Esophagus squamous epithelium (tissue), 5 donors: ENCODE measurements at regions not wholly inside any gene's neighbourhood (a gene's known extent, or its start where the extent isn't known, plus 50 kb on each side); places are given as distances from the start of the nearest gene placed in this dataset.
A peak's percentile ranks its signal among the peaks of the same experiment; 100 is the strongest.

Experiments
- DNase-seq: peaks from one replicate; lab custom pipeline; 2025; lab: John Stamatoyannopoulos, UW
- H3K27ac ChIP-seq, 4 donors: fragments of 200-600 bp; sonication (generic); one replicate each; pipeline ENCODE4 v1.5.1; 2016 to 2019; ENCODE audit warnings: mild to moderate bottlenecking in 1 of 4
- H3K27me3 ChIP-seq, 4 donors: fragments of 200-600 bp; sonication (generic); 1 replicate in 3 of 4; 2 replicates in 1 of 4; pipeline versions ENCODE4 v1.5.1 to v1.6.0; 2017 to 2021; ENCODE audit warnings: antibody characterized with exemption in 1 of 4
- H3K36me3 ChIP-seq, 3 donors: fragments of 200-600 bp; sonication (generic); one replicate each; pipeline ENCODE4 v1.5.1; 2016 to 2019
- H3K4me1 ChIP-seq, 3 donors: fragments of 200-600 bp; sonication (generic); one replicate each; pipeline ENCODE4 v1.5.1; 2017 to 2019
- H3K4me3 ChIP-seq, 4 donors: fragments of 200-600 bp; sonication (generic); 1 replicate in 3 of 4; 2 replicates in 1 of 4; pipeline ENCODE4 v1.5.1; 2016 to 2019; ENCODE audit warnings: mild to moderate bottlenecking in 2 of 4, moderate library complexity in 1 of 4
- H3K9me3 ChIP-seq, 3 donors: fragments of 200-600 bp; sonication (generic); one replicate each; pipeline ENCODE4 v1.5.1; 2016 to 2019
- CTCF ChIP-seq, 6 experiments: fragments of 450-650 bp in 4 of 6; fragments of 200-600 bp in 2 of 6; sonication (generic) in 2 of 6; IDR thresholded peaks; one replicate each; pipeline ENCODE4 v1.5.1; 2016 to 2019; ENCODE audit warnings: antibody characterized with exemption in 6 of 6, mild to moderate bottlenecking in 4 of 6, moderate library complexity in 4 of 6
- POLR2A ChIP-seq, 4 donors: fragments of 450-650 bp; IDR thresholded peaks; one replicate each; pipeline ENCODE4 v1.6.1; 2017; ENCODE audit warnings: antibody characterized with exemption in 4 of 4, mild to moderate bottlenecking in 4 of 4, moderate library complexity in 3 of 4
- WGBS, 2 donors: methylation state at CpG; one replicate each; pipeline ENCODE4 v1.1.5; 2018; 5-methylcytosine and 5-hydroxymethylcytosine counted together
- intact Hi-C: fragments of 100-400 bp; cut with DNase I; formaldehyde crosslinking; loops from one replicate; pipeline ENCODE4 v1.15.0; 2022
- donor health status: DM: yes; HTN: yes; CAD: no.

- H3K4me1 ChIP-seq = no peaks in the 10 kb centered on the region
- H3K9me3 ChIP-seq = peaks cover 0 to 8% (median 0%) of the 10 kb centered on the region in 3 donors
- no peak overlapping the region for H3K4me3 ChIP-seq
- TF ChIP-seq POLR2A (IDR thresholded peaks at IDR 0.05) = no peak
- TF ChIP-seq CTCF (IDR thresholded peaks at IDR 0.05) = no peak
- DNase-seq = no peak
- H3K27ac ChIP-seq = no peak overlapping the region
- no peaks in the 10 kb centered on the region for H3K36me3 ChIP-seq
- intact Hi-C loops = no loop called here
- H3K27me3 ChIP-seq = no peaks in the 10 kb centered on the region
- 48 to 58% methylated on average over 1 of the region's 1 CpG for WGBS, 2 donors
These were observed 133.1 kb downstream of the KDR start for GRCh38 chr4:54992266-54992665.

- Histone ChIP-seq H3K4me3 (no peak overlapping the region), H3K27me3 (no peaks in the 10 kb centered on the region), H3K9me3 (peaks cover 0 to 8% (median 0%) of the 10 kb centered on the region in 3 donors), H3K36me3 (no peaks in the 10 kb centered on the region), H3K4me1 (no peaks in the 10 kb centered on the region), H3K27ac (no peak overlapping the region)
- DNase-seq = no peak
- intact Hi-C loops = no loop called here
- TF ChIP-seq CTCF (IDR thresholded peaks at IDR 0.05) = no peak
These were observed 136.7 kb downstream of the KDR start for GRCh38 chr4:54988655-54989054.

GRCh38 chr4:54986095-54986846 lies 139.1 kb downstream of the KDR start:
- 0 to 67% methylated on average over 1 to 4 of the region's 5 CpGs for WGBS, 2 donors
- no peaks in the 10 kb centered on the region for H3K27me3 ChIP-seq
- no peak overlapping the region for H3K27ac ChIP-seq
- TF ChIP-seq CTCF (IDR thresholded peaks at IDR 0.05) (no peak), POLR2A (IDR thresholded peaks at IDR 0.05) (no peak)
- no peaks in the 10 kb centered on the region for H3K4me1 ChIP-seq
- H3K9me3 ChIP-seq = peaks cover 0 to 8% (median 0%) of the 10 kb centered on the region in 3 donors
- no peak overlapping the region for H3K4me3 ChIP-seq
- no peak for DNase-seq
- intact Hi-C loops = no loop called here
- H3K36me3 ChIP-seq = no peaks in the 10 kb centered on the region

- 60 to 66% methylated on average over 3 to 4 of the region's 4 CpGs for WGBS, 2 donors
- TF ChIP-seq POLR2A (IDR thresholded peaks at IDR 0.05) = no peak
- TF ChIP-seq CTCF (IDR thresholded peaks at IDR 0.05) = peak in 1 of 6 experiments; percentile 11
- Histone ChIP-seq H3K36me3 (no peaks in the 10 kb centered on the region), H3K9me3 (no peaks in the 10 kb centered on the region), H3K27ac (no peak overlapping the region), H3K27me3 (peaks cover 0 to 5% (median 0%) of the 10 kb centered on the region in 4 donors), H3K4me3 (no peak overlapping the region), H3K4me1 (peaks cover 0 to 1% (median 0%) of the 10 kb centered on the region in 3 donors)
- no peak for DNase-seq
- intact Hi-C loops = no loop called here
These were observed 148.7 kb downstream of the KDR start for GRCh38 chr4:54976682-54977081.

- peaks cover 0 to 5% (median 0%) of the 10 kb centered on the region in 3 donors for H3K4me1 ChIP-seq
- H3K27ac ChIP-seq = no peak overlapping the region
- no peaks in the 10 kb centered on the region for H3K36me3 ChIP-seq
- intact Hi-C loops = no loop called here
- peaks cover 0 to 5% (median 0%) of the 10 kb centered on the region in 4 donors for H3K27me3 ChIP-seq
- no peak for DNase-seq
- H3K9me3 ChIP-seq = no peaks in the 10 kb centered on the region
- no peak for TF ChIP-seq CTCF (IDR thresholded peaks at IDR 0.05)
- TF ChIP-seq POLR2A (IDR thresholded peaks at IDR 0.05) = no peak
- no peak overlapping the region for H3K4me3 ChIP-seq
- 91 to 93% methylated on average over 3 of the region's 3 CpGs for WGBS, 2 donors
These were observed 149.4 kb downstream of the KDR start for GRCh38 chr4:54976031-54976430.
